ENCODE measurements at regions not wholly inside any gene's neighbourhood (a gene's known extent, or its start where the extent isn't known, plus 50 kb on each side); places are given as distances from the start of the nearest gene placed in this dataset.
A peak's percentile ranks its signal among the peaks of the same experiment; 100 is the strongest.

DNA sequence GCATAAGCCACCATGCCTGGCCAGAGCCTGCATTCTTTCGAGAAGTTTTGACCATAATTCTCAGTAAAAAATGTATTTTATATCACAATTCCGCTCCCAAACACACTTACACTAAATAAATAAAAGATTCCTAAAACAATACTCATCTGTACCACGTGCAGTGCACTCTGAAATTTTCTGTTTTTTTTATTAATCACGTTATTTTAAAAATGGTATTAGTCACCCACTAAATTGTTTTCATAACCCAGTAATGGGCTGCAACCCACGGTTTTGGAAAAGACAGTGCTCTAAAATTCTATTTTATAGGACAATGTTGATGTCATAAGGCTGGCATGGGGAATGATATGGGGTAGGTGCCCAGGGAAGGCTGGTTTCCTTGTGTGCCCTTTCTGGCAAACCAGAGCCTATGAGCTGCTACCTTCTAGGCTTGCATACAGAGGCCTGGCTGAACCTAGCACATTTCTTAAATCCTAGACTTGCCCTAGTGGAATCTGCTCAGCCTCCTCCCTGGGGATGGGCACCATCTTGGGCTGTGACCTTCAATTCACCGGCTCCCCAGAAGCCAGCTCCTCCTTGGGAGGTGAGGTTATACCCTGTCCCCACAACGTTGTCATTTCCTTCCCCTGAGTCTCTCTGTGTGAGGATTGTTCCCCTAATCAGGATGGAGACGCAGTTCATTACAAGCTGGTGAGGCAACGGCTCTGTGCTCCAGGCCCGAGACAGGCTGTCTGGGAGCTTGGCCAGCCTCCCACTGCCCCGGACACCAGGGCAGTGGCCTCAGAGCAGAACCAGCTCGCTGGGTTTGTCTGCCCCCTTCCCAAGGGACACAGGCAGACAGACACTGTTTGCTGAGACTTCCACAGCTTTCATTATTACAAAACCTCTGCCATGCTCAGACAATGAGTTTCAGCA is 116.5 kb upstream of the NAV2 start (continued):
- TF ChIP-seq, protein P1, sequence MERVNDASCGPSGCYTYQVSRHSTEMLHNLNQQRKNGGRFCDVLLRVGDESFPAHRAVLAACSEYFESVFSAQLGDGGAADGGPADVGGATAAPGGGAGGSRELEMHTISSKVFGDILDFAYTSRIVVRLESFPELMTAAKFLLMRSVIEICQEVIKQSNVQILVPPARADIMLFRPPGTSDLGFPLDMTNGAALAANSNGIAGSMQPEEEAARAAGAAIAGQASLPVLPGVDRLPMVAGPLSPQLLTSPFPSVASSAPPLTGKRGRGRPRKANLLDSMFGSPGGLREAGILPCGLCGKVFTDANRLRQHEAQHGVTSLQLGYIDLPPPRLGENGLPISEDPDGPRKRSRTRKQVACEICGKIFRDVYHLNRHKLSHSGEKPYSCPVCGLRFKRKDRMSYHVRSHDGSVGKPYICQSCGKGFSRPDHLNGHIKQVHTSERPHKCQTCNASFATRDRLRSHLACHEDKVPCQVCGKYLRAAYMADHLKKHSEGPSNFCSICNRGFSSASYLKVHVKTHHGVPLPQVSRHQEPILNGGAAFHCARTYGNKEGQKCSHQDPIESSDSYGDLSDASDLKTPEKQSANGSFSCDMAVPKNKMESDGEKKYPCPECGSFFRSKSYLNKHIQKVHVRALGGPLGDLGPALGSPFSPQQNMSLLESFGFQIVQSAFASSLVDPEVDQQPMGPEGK (CRISPR knock-in tag; IDR thresholded peaks at IDR 0.05; ENCODE audit: borderline replicate concordance) = no peak
- TF ChIP-seq, protein P2, sequence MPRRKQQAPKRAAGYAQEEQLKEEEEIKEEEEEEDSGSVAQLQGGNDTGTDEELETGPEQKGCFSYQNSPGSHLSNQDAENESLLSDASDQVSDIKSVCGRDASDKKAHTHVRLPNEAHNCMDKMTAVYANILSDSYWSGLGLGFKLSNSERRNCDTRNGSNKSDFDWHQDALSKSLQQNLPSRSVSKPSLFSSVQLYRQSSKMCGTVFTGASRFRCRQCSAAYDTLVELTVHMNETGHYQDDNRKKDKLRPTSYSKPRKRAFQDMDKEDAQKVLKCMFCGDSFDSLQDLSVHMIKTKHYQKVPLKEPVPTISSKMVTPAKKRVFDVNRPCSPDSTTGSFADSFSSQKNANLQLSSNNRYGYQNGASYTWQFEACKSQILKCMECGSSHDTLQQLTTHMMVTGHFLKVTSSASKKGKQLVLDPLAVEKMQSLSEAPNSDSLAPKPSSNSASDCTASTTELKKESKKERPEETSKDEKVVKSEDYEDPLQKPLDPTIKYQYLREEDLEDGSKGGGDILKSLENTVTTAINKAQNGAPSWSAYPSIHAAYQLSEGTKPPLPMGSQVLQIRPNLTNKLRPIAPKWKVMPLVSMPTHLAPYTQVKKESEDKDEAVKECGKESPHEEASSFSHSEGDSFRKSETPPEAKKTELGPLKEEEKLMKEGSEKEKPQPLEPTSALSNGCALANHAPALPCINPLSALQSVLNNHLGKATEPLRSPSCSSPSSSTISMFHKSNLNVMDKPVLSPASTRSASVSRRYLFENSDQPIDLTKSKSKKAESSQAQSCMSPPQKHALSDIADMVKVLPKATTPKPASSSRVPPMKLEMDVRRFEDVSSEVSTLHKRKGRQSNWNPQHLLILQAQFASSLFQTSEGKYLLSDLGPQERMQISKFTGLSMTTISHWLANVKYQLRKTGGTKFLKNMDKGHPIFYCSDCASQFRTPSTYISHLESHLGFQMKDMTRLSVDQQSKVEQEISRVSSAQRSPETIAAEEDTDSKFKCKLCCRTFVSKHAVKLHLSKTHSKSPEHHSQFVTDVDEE (CRISPR knock-in tag; IDR thresholded peaks at IDR 0.05) = peak; percentile 50; the same call in 1 of the 2 replicates
- TF ChIP-seq ZNF565 (CRISPR knock-in tag; conservative IDR thresholded peaks at IDR 0.05; ENCODE audit: low read depth) (no peak), ARNTL (CRISPR knock-in tag; IDR thresholded peaks at IDR 0.05; ENCODE audit: borderline replicate concordance, low read depth) (peak; percentile 57; the same call in 1 of the 2 replicates)
- TF ChIP-seq, protein P3, sequence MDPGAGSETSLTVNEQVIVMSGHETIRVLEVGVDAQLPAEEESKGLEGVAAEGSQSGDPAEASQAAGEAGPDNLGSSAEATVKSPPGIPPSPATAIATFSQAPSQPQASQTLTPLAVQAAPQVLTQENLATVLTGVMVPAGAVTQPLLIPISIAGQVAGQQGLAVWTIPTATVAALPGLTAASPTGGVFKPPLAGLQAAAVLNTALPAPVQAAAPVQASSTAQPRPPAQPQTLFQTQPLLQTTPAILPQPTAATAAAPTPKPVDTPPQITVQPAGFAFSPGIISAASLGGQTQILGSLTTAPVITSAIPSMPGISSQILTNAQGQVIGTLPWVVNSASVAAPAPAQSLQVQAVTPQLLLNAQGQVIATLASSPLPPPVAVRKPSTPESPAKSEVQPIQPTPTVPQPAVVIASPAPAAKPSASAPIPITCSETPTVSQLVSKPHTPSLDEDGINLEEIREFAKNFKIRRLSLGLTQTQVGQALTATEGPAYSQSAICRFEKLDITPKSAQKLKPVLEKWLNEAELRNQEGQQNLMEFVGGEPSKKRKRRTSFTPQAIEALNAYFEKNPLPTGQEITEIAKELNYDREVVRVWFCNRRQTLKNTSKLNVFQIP (CRISPR knock-in tag; IDR thresholded peaks at IDR 0.05; ENCODE audit: borderline replicate concordance, low read depth) = no peak

DNA sequence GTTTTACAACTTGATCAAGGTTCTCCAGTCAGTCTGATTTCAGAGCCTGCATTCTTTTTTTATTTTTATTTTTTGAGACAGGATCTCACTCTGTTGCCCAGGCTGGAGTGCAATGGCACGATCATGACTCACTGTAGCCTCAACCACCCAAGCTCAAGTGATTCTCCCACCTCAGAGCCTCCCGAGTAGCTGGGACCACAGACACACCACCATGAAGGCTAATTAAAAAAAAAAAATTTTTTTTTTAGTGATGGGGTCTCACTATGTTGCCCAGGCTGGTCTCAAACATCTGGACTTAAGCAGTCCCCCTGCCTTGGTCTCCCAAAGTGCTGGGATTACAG is 117.2 kb upstream of the NAV2 start:
- no peak for ATAC-seq
- TF ChIP-seq ARNTL (CRISPR knock-in tag; IDR thresholded peaks at IDR 0.05; ENCODE audit: borderline replicate concordance, low read depth) = no peak
- TF ChIP-seq ZFP3 (CRISPR knock-in tag; IDR thresholded peaks at IDR 0.05) = peak; percentile 43; the same call in 1 of the 2 replicates
- no peak for TF ChIP-seq ZNF70 (CRISPR knock-in tag; IDR thresholded peaks at IDR 0.05)
- no peak for TF ChIP-seq BACH2 (CRISPR knock-in tag; IDR thresholded peaks at IDR 0.05; ENCODE audit: borderline replicate concordance)

DNA sequence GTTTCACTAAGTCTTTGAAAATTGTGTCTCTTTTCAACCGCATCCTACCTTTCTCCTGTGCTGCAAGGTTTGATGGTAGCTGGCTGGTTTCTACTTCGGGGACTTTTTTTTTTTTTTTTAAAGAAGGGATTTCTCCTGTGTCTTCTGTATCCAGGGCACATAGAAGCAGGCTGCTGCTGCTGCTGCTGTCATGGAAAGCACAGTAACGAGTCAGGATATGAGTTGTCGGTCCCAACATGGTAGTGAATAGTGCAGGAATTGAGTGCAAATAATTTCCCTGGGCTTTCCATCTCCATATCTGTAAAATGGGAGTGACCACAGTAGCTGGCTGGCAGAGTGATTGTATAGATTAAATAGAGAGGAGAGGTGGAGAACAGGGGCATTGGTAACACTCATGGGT is 118.3 kb upstream of the NAV2 start:
- ATAC-seq = no peak
- TF ChIP-seq ZNF70 (CRISPR knock-in tag; IDR thresholded peaks at IDR 0.05) (no peak), TOX (CRISPR knock-in tag; IDR thresholded peaks at IDR 0.05; ENCODE audit: borderline replicate concordance) (no peak), BACH2 (CRISPR knock-in tag; IDR thresholded peaks at IDR 0.05; ENCODE audit: borderline replicate concordance) (no peak), ZNF565 (CRISPR knock-in tag; conservative IDR thresholded peaks at IDR 0.05; ENCODE audit: low read depth) (no peak), RARB (CRISPR knock-in tag; IDR thresholded peaks at IDR 0.05) (no peak), ISL1 (CRISPR knock-in tag; IDR thresholded peaks at IDR 0.05) (no peak), CSDC2 (CRISPR knock-in tag; IDR thresholded peaks at IDR 0.05) (no peak), GLIS3 (CRISPR knock-in tag; IDR thresholded peaks at IDR 0.05) (no peak), TCF4 (CRISPR knock-in tag; IDR thresholded peaks at IDR 0.05; ENCODE audit: borderline replicate concordance) (no peak)
- TF ChIP-seq, protein P2 (CRISPR knock-in tag; IDR thresholded peaks at IDR 0.05) = no peak
- TF ChIP-seq, protein P1 (CRISPR knock-in tag; IDR thresholded peaks at IDR 0.05; ENCODE audit: borderline replicate concordance) = no peak
- TF ChIP-seq, protein P4, sequence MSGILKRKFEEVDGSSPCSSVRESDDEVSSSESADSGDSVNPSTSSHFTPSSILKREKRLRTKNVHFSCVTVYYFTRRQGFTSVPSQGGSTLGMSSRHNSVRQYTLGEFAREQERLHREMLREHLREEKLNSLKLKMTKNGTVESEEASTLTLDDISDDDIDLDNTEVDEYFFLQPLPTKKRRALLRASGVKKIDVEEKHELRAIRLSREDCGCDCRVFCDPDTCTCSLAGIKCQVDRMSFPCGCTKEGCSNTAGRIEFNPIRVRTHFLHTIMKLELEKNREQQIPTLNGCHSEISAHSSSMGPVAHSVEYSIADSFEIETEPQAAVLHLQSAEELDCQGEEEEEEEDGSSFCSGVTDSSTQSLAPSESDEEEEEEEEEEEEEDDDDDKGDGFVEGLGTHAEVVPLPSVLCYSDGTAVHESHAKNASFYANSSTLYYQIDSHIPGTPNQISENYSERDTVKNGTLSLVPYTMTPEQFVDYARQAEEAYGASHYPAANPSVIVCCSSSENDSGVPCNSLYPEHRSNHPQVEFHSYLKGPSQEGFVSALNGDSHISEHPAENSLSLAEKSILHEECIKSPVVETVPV (CRISPR knock-in tag; IDR thresholded peaks at IDR 0.05) = no peak
